Breast epithelium (tissue), 4 donors: ENCODE measurements at regions not wholly inside any gene's neighbourhood (a gene's known extent, or its start where the extent isn't known, plus 50 kb on each side); places are given as distances from the start of the nearest gene placed in this dataset.

ENCODE experiments used
- DNase-seq, 2 donors: peaks; one replicate each; pipeline ENCODE4 v3.0.0-alpha.2; 2019; ENCODE audit warnings: low spot score in 2 of 2
- H3K27ac ChIP-seq, 2 donors: fragments of 200-600 bp; sonication (generic) in 1 of 2; one replicate each; pipeline ENCODE4 v1.5.1; 2016 to 2019; ENCODE audit warnings: mild to moderate bottlenecking in 1 of 2
- H3K27me3 ChIP-seq, 2 donors: fragments of 200-600 bp; sonication (generic) in 1 of 2; one replicate each; pipeline versions ENCODE4 v1.5.1 to v1.6.0; 2017 to 2019; ENCODE audit warnings: control low read depth in 1 of 2, mild to moderate bottlenecking in 1 of 2
- H3K36me3 ChIP-seq: fragments of 200-600 bp; one replicate; pipeline ENCODE4 v1.5.1; 2019
- H3K4me1 ChIP-seq, 2 donors: fragments of 200-600 bp; sonication (generic); one replicate each; pipeline ENCODE4 v1.5.1; 2016 to 2019; ENCODE audit warnings: control low read depth in 1 of 2
- H3K4me3 ChIP-seq, 3 donors: fragments of 200-600 bp; sonication (generic); 1 replicate in 2 of 3; 2 replicates in 1 of 3; pipeline ENCODE4 v1.5.1; 2016 to 2019; ENCODE audit warnings: mild to moderate bottlenecking in 3 of 3, moderate library complexity in 2 of 3
- H3K9me3 ChIP-seq, 2 donors: fragments of 200-600 bp; sonication (generic) in 1 of 2; one replicate each; pipeline ENCODE4 v1.5.1; 2016 to 2019; ENCODE audit warnings: control low read depth in 1 of 2
- CTCF ChIP-seq, 3 donors: fragments of 450-650 bp; IDR thresholded peaks; one replicate each; pipeline ENCODE4 v1.5.1; 2016 to 2017; ENCODE audit warnings: antibody characterized with exemption in 3 of 3, mild to moderate bottlenecking in 3 of 3, moderate library complexity in 3 of 3
- POLR2A ChIP-seq: fragments of 450-650 bp; IDR thresholded peaks from one replicate; pipeline ENCODE4 v1.6.1; 2016; ENCODE audit warnings: antibody characterized with exemption, mild to moderate bottlenecking, moderate library complexity
- POLR2AphosphoS5 ChIP-seq, 3 donors: sonication (generic); formaldehyde crosslinking; IDR thresholded peaks; one replicate each; pipeline ENCODE4 v1.6.1; 2017; ENCODE audit warnings: antibody characterized with exemption in 3 of 3
- intact Hi-C: fragments of 100-400 bp; cut with DNase I; formaldehyde crosslinking; loops from one replicate; pipeline ENCODE4 v1.15.1; 2023; ENCODE audit warnings: low total_unique reads

GRCh38 chr14:84961637-84962036 is 568.3 kb upstream of the FLRT2 start:
- DNase-seq: no peak
- TF ChIP-seq POLR2AphosphoS5 (IDR thresholded peaks at IDR 0.05) (no peak), POLR2A (no peak), CTCF (IDR thresholded peaks at IDR 0.05) (no peak)
- intact Hi-C loops: no loop called here

GRCh38 chr14:84963518-84963917 is 566.4 kb upstream of the FLRT2 start:
- Histone ChIP-seq H3K27me3 (no peaks in the 10 kb centered on the region), H3K4me1 (no peaks in the 10 kb centered on the region), H3K36me3 (no peaks in the 10 kb centered on the region), H3K27ac (no peak overlapping the region), H3K9me3 (peaks cover 0 to 9% of the 10 kb centered on the region in 2 donors), H3K4me3 (no peak overlapping the region)
- intact Hi-C loops: no loop called here
- no peak for DNase-seq
- TF ChIP-seq POLR2AphosphoS5 (IDR thresholded peaks at IDR 0.05) (no peak), CTCF (IDR thresholded peaks at IDR 0.05) (no peak), POLR2A (no peak)

More at GRCh38 chr14:84961637-84962036, 568.3 kb upstream of the FLRT2 start:
- Histone ChIP-seq H3K4me3 (no peak overlapping the region), H3K27ac (no peak overlapping the region), H3K36me3 (no peaks in the 10 kb centered on the region), H3K27me3 (no peaks in the 10 kb centered on the region), H3K4me1 (no peaks in the 10 kb centered on the region), H3K9me3 (peaks cover 0 to 9% of the 10 kb centered on the region in 2 donors)

GRCh38 chr14:84965279-84965678 is 564.7 kb upstream of the FLRT2 start:
- intact Hi-C loops: no loop called here
- TF ChIP-seq CTCF (IDR thresholded peaks at IDR 0.05) (no peak), POLR2AphosphoS5 (IDR thresholded peaks at IDR 0.05) (no peak), POLR2A (no peak)
- no peaks in the 10 kb centered on the region for H3K36me3 ChIP-seq
- no peaks in the 10 kb centered on the region for H3K4me1 ChIP-seq
- H3K9me3 ChIP-seq: no peaks in the 10 kb centered on the region
- no peak overlapping the region for H3K27ac ChIP-seq
- no peak for DNase-seq
- H3K4me3 ChIP-seq: no peak overlapping the region
- H3K27me3 ChIP-seq: no peaks in the 10 kb centered on the region

- no peak overlapping the region for H3K4me3 ChIP-seq
- no peaks in the 10 kb centered on the region for H3K9me3 ChIP-seq
- intact Hi-C loops: loop anchor here (1.0 kb wide), 1 partner anchor 13 kb away; no protein-coding TSS in a partner anchor
- no peaks in the 10 kb centered on the region for H3K27me3 ChIP-seq
- no peaks in the 10 kb centered on the region for H3K36me3 ChIP-seq
- no peak for DNase-seq
- H3K4me1 ChIP-seq: no peaks in the 10 kb centered on the region
- TF ChIP-seq POLR2A (no peak), POLR2AphosphoS5 (IDR thresholded peaks at IDR 0.05) (no peak), CTCF (IDR thresholded peaks at IDR 0.05) (no peak)
- no peak overlapping the region for H3K27ac ChIP-seq
These were observed 560.4 kb upstream of the FLRT2 start for GRCh38 chr14:84969501-84969900.

GRCh38 chr14:84975241-84975902 is 554.6 kb upstream of the FLRT2 start:
- Histone ChIP-seq H3K9me3 (no peaks in the 10 kb centered on the region), H3K4me1 (no peaks in the 10 kb centered on the region), H3K27ac (no peak overlapping the region), H3K4me3 (no peak overlapping the region), H3K36me3 (no peaks in the 10 kb centered on the region), H3K27me3 (no peaks in the 10 kb centered on the region)
- no peak for DNase-seq
- intact Hi-C loops: no loop called here
- no peak for TF ChIP-seq POLR2A
- TF ChIP-seq CTCF (IDR thresholded peaks at IDR 0.05): no peak
- no peak for TF ChIP-seq POLR2AphosphoS5 (IDR thresholded peaks at IDR 0.05)
